Large intestine (tissue), 3 donors: ENCODE measurements at regions not wholly inside any gene's neighbourhood (a gene's known extent, or its start where the extent isn't known, plus 50 kb on each side); places are given as distances from the start of the nearest gene placed in this dataset.
A peak's percentile ranks its signal among the peaks of the same experiment; 100 is the strongest.

Experiments used
- DNase-seq, 2 donors: peaks; one replicate each; pipeline versions ENCODE4 v3.0.0 to v3.0.0-alpha.2; 2013
- H3K27ac ChIP-seq: one replicate; pipeline ENCODE4 v1.5.1; 2013; ENCODE audit warnings: low read length
- H3K27me3 ChIP-seq: 2 replicates; pipeline ENCODE4 v1.6.1; 2013; ENCODE audit warnings: low read length; ENCODE audit not compliant: control insufficient read depth, insufficient read depth
- H3K36me3 ChIP-seq: 2 replicates; pipeline ENCODE4 v1.6.1; 2013; ENCODE audit warnings: low read length; ENCODE audit not compliant: control insufficient read depth, insufficient read depth
- H3K4me1 ChIP-seq: one replicate; pipeline ENCODE4 v1.6.1; 2013; ENCODE audit warnings: low read length; ENCODE audit not compliant: control insufficient read depth, insufficient read depth
- H3K4me3 ChIP-seq: one replicate; pipeline ENCODE4 v1.5.1; 2013; ENCODE audit warnings: low read length
- H3K9me3 ChIP-seq: one replicate; pipeline ENCODE4 v1.6.1; 2013; ENCODE audit warnings: mild to moderate bottlenecking, low read depth, low read length, moderate library complexity; ENCODE audit not compliant: control insufficient read depth
- WGBS: methylation state at CpG from one replicate; pipeline ENCODE4 v1.1.5; 2013; ENCODE audit warnings: low lambda C conversion rate; ENCODE audit not compliant: insufficient coverage; 5-methylcytosine and 5-hydroxymethylcytosine counted together

- no peaks in the 10 kb centered on the region for H3K27me3 ChIP-seq
- no peak overlapping the region for H3K4me3 ChIP-seq
- WGBS, result 100% methylated on average over 1 of the region's 2 CpGs
- no peaks in the 10 kb centered on the region for H3K36me3 ChIP-seq
- no peaks in the 10 kb centered on the region for H3K4me1 ChIP-seq
- no peak for DNase-seq
- H3K9me3 ChIP-seq, result no peaks in the 10 kb centered on the region
- H3K27ac ChIP-seq, result no peak overlapping the region
These were observed 112.4 kb upstream of the PFN2 start for GRCh38 chr3:150082898-150083654.

- Histone ChIP-seq H3K27ac (no peak overlapping the region), H3K36me3 (no peaks in the 10 kb centered on the region), H3K4me1 (no peaks in the 10 kb centered on the region), H3K9me3 (peaks cover 4% of the 10 kb centered on the region), H3K4me3 (no peak overlapping the region), H3K27me3 (no peaks in the 10 kb centered on the region)
- no peak for DNase-seq
- WGBS, result 100% methylated on average over 2 of the region's 4 CpGs
These were observed 110.4 kb upstream of the PFN2 start for GRCh38 chr3:150081084-150081483.

GRCh38 chr3:150080058-150080730 is 109.5 kb upstream of the PFN2 start:
- Histone ChIP-seq H3K9me3 (peaks cover 4% of the 10 kb centered on the region), H3K27ac (no peak overlapping the region)

GRCh38 chr3:150079029-150079739 is 108.5 kb upstream of the PFN2 start:
- H3K36me3 ChIP-seq, result no peaks in the 10 kb centered on the region
- peak overlapping the region; percentile 57 for H3K27ac ChIP-seq
- no peaks in the 10 kb centered on the region for H3K4me1 ChIP-seq
- peak; percentile 31 to 37 for DNase-seq
- no peaks in the 10 kb centered on the region for H3K27me3 ChIP-seq
- no peak overlapping the region for H3K4me3 ChIP-seq
- no CpG with 5 or more reads among the region's 5 CpGs for WGBS
- H3K9me3 ChIP-seq, result peaks cover 4% of the 10 kb centered on the region

More at GRCh38 chr3:150080058-150080730, 109.5 kb upstream of the PFN2 start:
- H3K27me3 ChIP-seq, result no peaks in the 10 kb centered on the region
- DNase-seq, result no peak
- no peaks in the 10 kb centered on the region for H3K4me1 ChIP-seq
- 58% methylated on average over 2 of the region's 4 CpGs for WGBS
- no peaks in the 10 kb centered on the region for H3K36me3 ChIP-seq
- H3K4me3 ChIP-seq, result no peak overlapping the region

- Histone ChIP-seq H3K4me1 (no peaks in the 10 kb centered on the region), H3K9me3 (peaks cover 4% of the 10 kb centered on the region), H3K36me3 (no peaks in the 10 kb centered on the region), H3K27me3 (no peaks in the 10 kb centered on the region), H3K4me3 (no peak overlapping the region), H3K27ac (no peak overlapping the region)
- DNase-seq, result no peak
- no CpG with 5 or more reads among the region's 4 CpGs for WGBS
These were observed 107.0 kb upstream of the PFN2 start for GRCh38 chr3:150077581-150078247.

GRCh38 chr3:150077107-150077506 is 106.4 kb upstream of the PFN2 start:
- no peak overlapping the region for H3K27ac ChIP-seq
- H3K36me3 ChIP-seq, result no peaks in the 10 kb centered on the region
- H3K4me1 ChIP-seq, result no peaks in the 10 kb centered on the region
- H3K9me3 ChIP-seq, result peaks cover 4% of the 10 kb centered on the region
- no peak for DNase-seq
- WGBS, result 93% methylated on average over 2 of the region's 3 CpGs
- H3K27me3 ChIP-seq, result no peaks in the 10 kb centered on the region
- no peak overlapping the region for H3K4me3 ChIP-seq

- Histone ChIP-seq H3K9me3 (peaks cover 4% of the 10 kb centered on the region), H3K27me3 (peaks cover under 1% of the 10 kb centered on the region), H3K36me3 (no peaks in the 10 kb centered on the region), H3K27ac (no peak overlapping the region), H3K4me1 (no peaks in the 10 kb centered on the region), H3K4me3 (no peak overlapping the region)
- DNase-seq, result no peak
- WGBS, result no CpG with 5 or more reads among the region's 2 CpGs
These were observed 105.7 kb upstream of the PFN2 start for GRCh38 chr3:150076443-150076842.

GRCh38 chr3:150075417-150075865 is 104.7 kb upstream of the PFN2 start:
- Histone ChIP-seq H3K9me3 (peaks cover 4% of the 10 kb centered on the region), H3K4me1 (no peaks in the 10 kb centered on the region), H3K4me3 (no peak overlapping the region), H3K27ac (no peak overlapping the region), H3K27me3 (peaks cover 4% of the 10 kb centered on the region), H3K36me3 (no peaks in the 10 kb centered on the region)
- no CpG with 5 or more reads among the region's 11 CpGs for WGBS
- no peak for DNase-seq

GRCh38 chr3:150074697-150075416 is 104.2 kb upstream of the PFN2 start:
- Histone ChIP-seq H3K36me3 (no peaks in the 10 kb centered on the region), H3K9me3 (peaks cover 4% of the 10 kb centered on the region), H3K4me1 (no peaks in the 10 kb centered on the region), H3K27me3 (peaks cover 10% of the 10 kb centered on the region), H3K4me3 (no peak overlapping the region), H3K27ac (no peak overlapping the region)
- peak in 1 of 2 donors; percentile 22 for DNase-seq
- WGBS, result no CpG with 5 or more reads among the region's 7 CpGs
